ENCODE measurements at regions not wholly inside any gene's neighbourhood (a gene's known extent, or its start where the extent isn't known, plus 50 kb on each side); places are given as distances from the start of the nearest gene placed in this dataset.
"Not testable (repeated sequence)": the region's sequence is repeated elsewhere in the genome, so short reads cannot be mapped to it uniquely, and the experiment has no call there.

DNA sequence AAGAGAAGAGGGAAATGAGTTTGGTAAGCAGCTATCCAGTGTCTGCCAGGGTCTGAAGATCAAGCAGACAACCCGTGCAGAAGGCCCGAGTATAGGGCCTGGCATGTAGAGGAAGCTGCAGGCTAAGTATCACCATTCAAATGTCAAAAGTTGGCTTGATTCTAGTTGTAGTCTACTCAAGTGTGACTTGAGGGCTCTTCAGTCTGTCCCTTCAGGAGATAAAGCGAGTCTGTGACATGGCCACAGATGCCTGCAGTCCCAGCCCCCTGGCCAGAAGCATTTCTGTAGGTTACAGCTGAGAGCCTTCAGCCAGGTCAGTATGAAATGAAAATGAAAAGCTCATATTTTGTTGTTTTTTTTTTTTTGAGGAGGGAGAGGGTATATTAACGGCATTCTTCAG is 97.8 kb upstream of the EEPD1 start:
- no peaks in the 10 kb centered on the region for H3K27me3 ChIP-seq (ENCODE audit: control insufficient read depth in 3 of 3, insufficient read depth in 3 of 3, low read length in 3 of 3)
- H3K36me3 ChIP-seq (ENCODE audit: control insufficient read depth in 3 of 3, insufficient read depth in 3 of 3, low read length in 3 of 3) = no peaks in the 10 kb centered on the region
- H3K9me3 ChIP-seq (ENCODE audit: control insufficient read depth in 3 of 3, low read length in 3 of 3) = no peaks in the 10 kb centered on the region
- H3K27ac ChIP-seq (ENCODE audit: low read depth, low read length) = no peak overlapping the region
- no peak overlapping the region for H3K9ac ChIP-seq (ENCODE audit: low read depth in 1 of 3, low read length in 3 of 3)
- H3K4me3 ChIP-seq (ENCODE audit: low read length in 3 of 3) = no peak overlapping the region
- peaks cover 0 to 3% (median 0%) of the 10 kb centered on the region in 3 donors for H3K4me1 ChIP-seq (ENCODE audit: control insufficient read depth in 3 of 3, insufficient read depth in 3 of 3, low read length in 3 of 3)

DNA sequence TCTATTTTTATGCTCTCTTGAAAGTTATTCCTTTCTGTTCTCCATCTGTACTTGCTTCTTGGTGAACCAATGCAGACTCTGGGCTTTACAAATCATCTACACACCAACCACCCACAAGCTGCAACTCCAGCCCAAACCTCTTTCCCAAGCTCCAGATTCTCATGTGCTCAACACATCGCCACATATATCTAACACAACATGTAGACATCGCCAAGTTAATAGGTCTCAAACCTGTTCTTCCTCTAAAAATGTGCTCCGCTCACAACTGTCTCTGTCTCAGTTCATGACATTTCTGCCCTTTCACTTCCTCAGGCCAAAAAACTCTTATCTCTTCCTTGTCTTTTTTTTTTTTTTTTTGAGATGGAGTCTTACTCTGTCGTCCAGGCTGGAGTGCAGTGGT is 95.7 kb upstream of the EEPD1 start:
- Histone ChIP-seq H3K4me1 (ENCODE audit: control insufficient read depth in 3 of 3, insufficient read depth in 3 of 3, low read length in 3 of 3) (peaks cover 0 to 3% (median 0%) of the 10 kb centered on the region in 3 donors), H3K36me3 (ENCODE audit: control insufficient read depth in 3 of 3, insufficient read depth in 3 of 3, low read length in 3 of 3) (no peaks in the 10 kb centered on the region), H3K27ac (ENCODE audit: low read depth, low read length) (no peak overlapping the region), H3K9me3 (ENCODE audit: control insufficient read depth in 3 of 3, low read length in 3 of 3) (no peaks in the 10 kb centered on the region), H3K9ac (ENCODE audit: low read depth in 1 of 3, low read length in 3 of 3) (no peak overlapping the region), H3K27me3 (ENCODE audit: control insufficient read depth in 3 of 3, insufficient read depth in 3 of 3, low read length in 3 of 3) (no peaks in the 10 kb centered on the region), H3K4me3 (ENCODE audit: low read length in 3 of 3) (no peak overlapping the region)

GRCh38 chr7:36058020-36058592 is 94.9 kb upstream of the EEPD1 start:
- no peak overlapping the region for H3K27ac ChIP-seq (ENCODE audit: low read depth, low read length)
- no peak overlapping the region for H3K9ac ChIP-seq (ENCODE audit: low read depth in 1 of 3, low read length in 3 of 3)
- no peak overlapping the region for H3K4me3 ChIP-seq (ENCODE audit: low read length in 3 of 3)
- H3K27me3 ChIP-seq (ENCODE audit: control insufficient read depth in 3 of 3, insufficient read depth in 3 of 3, low read length in 3 of 3) = no peaks in the 10 kb centered on the region
- H3K9me3 ChIP-seq (ENCODE audit: control insufficient read depth in 3 of 3, low read length in 3 of 3) = no peaks in the 10 kb centered on the region
- peaks cover 0 to 6% (median 0%) of the 10 kb centered on the region in 3 donors for H3K4me1 ChIP-seq (ENCODE audit: control insufficient read depth in 3 of 3, insufficient read depth in 3 of 3, low read length in 3 of 3)
- H3K36me3 ChIP-seq (ENCODE audit: control insufficient read depth in 3 of 3, insufficient read depth in 3 of 3, low read length in 3 of 3) = no peaks in the 10 kb centered on the region

GRCh38 chr7:36060388-36060787 is 92.7 kb upstream of the EEPD1 start:
- H3K9ac ChIP-seq (ENCODE audit: low read depth in 1 of 3, low read length in 3 of 3); H3K27me3 ChIP-seq (ENCODE audit: control insufficient read depth in 3 of 3, insufficient read depth in 3 of 3, low read length in 3 of 3); H3K36me3 ChIP-seq (ENCODE audit: control insufficient read depth in 3 of 3, insufficient read depth in 3 of 3, low read length in 3 of 3); H3K9me3 ChIP-seq (ENCODE audit: control insufficient read depth in 3 of 3, low read length in 3 of 3); H3K4me3 ChIP-seq (ENCODE audit: low read length in 3 of 3); H3K27ac ChIP-seq (ENCODE audit: low read depth, low read length); H3K4me1 ChIP-seq (ENCODE audit: control insufficient read depth in 3 of 3, insufficient read depth in 3 of 3, low read length in 3 of 3): not testable (repeated sequence)

DNA sequence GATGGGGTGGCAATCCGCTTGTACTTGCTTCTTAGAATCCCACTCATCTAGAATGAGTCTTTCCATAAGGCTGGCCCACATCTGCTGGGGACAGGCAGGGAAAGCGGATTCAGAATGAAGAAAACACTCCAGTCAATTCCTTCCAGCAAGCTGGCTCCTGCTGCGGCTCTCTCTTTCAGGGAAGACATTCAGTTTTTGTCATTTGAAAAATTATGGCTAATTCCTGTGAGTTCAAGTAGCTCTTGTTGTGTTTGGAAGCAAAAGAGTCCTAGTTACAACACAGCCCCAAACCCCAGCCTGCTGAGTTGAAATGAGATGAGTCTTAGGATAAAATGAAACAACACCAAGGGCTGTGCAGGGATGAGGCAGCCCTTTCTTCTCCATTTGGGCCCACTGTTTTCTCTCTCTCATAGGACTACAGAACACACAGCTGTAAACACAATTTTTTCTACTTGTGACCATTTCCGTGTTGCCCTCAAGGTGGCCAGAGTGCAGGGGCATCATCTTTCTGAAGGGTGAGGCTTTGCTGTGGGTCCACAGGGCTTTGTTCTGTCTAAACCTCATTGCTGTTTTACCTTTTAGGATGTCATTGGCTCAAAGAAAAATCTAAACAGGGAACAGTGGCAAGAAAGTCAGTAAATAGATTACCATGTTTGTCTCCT is 90.8 kb upstream of the EEPD1 start:
- H3K27me3 ChIP-seq (ENCODE audit: control insufficient read depth in 3 of 3, insufficient read depth in 3 of 3, low read length in 3 of 3) = no peaks in the 10 kb centered on the region
- H3K27ac ChIP-seq (ENCODE audit: low read depth, low read length) = no peak overlapping the region
- H3K4me3 ChIP-seq (ENCODE audit: low read length in 3 of 3) = no peak overlapping the region
- H3K9me3 ChIP-seq (ENCODE audit: control insufficient read depth in 3 of 3, low read length in 3 of 3) = no peaks in the 10 kb centered on the region
- no peaks in the 10 kb centered on the region for H3K36me3 ChIP-seq (ENCODE audit: control insufficient read depth in 3 of 3, insufficient read depth in 3 of 3, low read length in 3 of 3)
- no peak overlapping the region for H3K9ac ChIP-seq (ENCODE audit: low read depth in 1 of 3, low read length in 3 of 3)
- peaks cover 0 to 3% (median 0%) of the 10 kb centered on the region in 3 donors for H3K4me1 ChIP-seq (ENCODE audit: control insufficient read depth in 3 of 3, insufficient read depth in 3 of 3, low read length in 3 of 3)

GRCh38 chr7:36064676-36065075 is 88.4 kb upstream of the EEPD1 start:
- H3K9me3 ChIP-seq (ENCODE audit: control insufficient read depth in 3 of 3, low read length in 3 of 3) = no peaks in the 10 kb centered on the region
- no peak overlapping the region for H3K4me3 ChIP-seq (ENCODE audit: low read length in 3 of 3)
- H3K4me1 ChIP-seq (ENCODE audit: control insufficient read depth in 3 of 3, insufficient read depth in 3 of 3, low read length in 3 of 3) = peaks cover 0 to 3% (median 0%) of the 10 kb centered on the region in 3 donors
- no peak overlapping the region for H3K9ac ChIP-seq (ENCODE audit: low read depth in 1 of 3, low read length in 3 of 3)
- no peak overlapping the region for H3K27ac ChIP-seq (ENCODE audit: low read depth, low read length)
- H3K27me3 ChIP-seq (ENCODE audit: control insufficient read depth in 3 of 3, insufficient read depth in 3 of 3, low read length in 3 of 3) = no peaks in the 10 kb centered on the region
- no peaks in the 10 kb centered on the region for H3K36me3 ChIP-seq (ENCODE audit: control insufficient read depth in 3 of 3, insufficient read depth in 3 of 3, low read length in 3 of 3)

- not testable (repeated sequence) for H3K27me3 ChIP-seq (ENCODE audit: control insufficient read depth in 3 of 3, insufficient read depth in 3 of 3, low read length in 3 of 3); H3K27ac ChIP-seq (ENCODE audit: low read depth, low read length); H3K36me3 ChIP-seq (ENCODE audit: control insufficient read depth in 3 of 3, insufficient read depth in 3 of 3, low read length in 3 of 3); H3K4me1 ChIP-seq (ENCODE audit: control insufficient read depth in 3 of 3, insufficient read depth in 3 of 3, low read length in 3 of 3); H3K9me3 ChIP-seq (ENCODE audit: control insufficient read depth in 3 of 3, low read length in 3 of 3); H3K9ac ChIP-seq (ENCODE audit: low read depth in 1 of 3, low read length in 3 of 3); H3K4me3 ChIP-seq (ENCODE audit: low read length in 3 of 3)
Observed at GRCh38 chr7:36065563-36066342, 87.3 kb upstream of the EEPD1 start.

DNA sequence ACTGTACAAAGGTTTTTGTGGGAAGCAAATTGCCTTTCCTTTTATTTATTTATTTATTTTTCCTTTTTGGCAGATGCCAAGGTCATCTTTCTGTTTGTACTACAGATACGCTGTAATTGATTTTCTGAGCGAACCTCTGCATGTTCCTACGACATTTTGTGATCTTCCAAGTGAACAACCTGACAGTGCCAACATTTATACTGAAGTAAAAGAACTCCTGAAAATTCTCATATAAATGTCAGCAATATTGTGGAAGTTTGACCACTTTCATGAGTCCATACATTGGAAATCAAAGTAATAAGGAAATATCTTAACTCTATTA is 86.8 kb upstream of the EEPD1 start:
- Histone ChIP-seq H3K4me1 (ENCODE audit: control insufficient read depth in 3 of 3, insufficient read depth in 3 of 3, low read length in 3 of 3) (peaks cover 2 to 7% (median 3%) of the 10 kb centered on the region in 3 donors), H3K4me3 (ENCODE audit: low read length in 3 of 3) (no peak overlapping the region), H3K9ac (ENCODE audit: low read depth in 1 of 3, low read length in 3 of 3) (no peak overlapping the region)

DNA sequence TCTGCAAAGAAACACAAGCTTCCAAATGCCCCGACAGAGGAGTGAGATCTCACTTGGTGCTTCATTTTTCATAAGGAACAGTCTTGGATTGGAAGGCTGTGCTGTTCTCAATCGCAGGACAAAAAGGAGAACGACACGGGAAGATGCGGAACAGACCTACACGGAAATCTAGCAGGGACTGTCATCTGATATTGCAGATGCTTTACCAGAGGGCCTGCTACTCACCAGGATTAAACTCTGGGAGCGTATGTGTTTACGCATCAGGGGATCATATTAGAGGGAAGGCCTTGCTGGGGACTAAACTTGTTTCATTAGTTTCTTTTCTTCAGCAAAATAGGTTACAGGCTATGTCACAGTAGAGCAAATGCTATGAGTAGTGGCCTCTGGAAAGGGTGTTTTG is 82.8 kb upstream of the EEPD1 start:
- Histone ChIP-seq H3K9ac (ENCODE audit: low read depth in 1 of 3, low read length in 3 of 3) (no peak overlapping the region), H3K36me3 (ENCODE audit: control insufficient read depth in 3 of 3, insufficient read depth in 3 of 3, low read length in 3 of 3) (no peaks in the 10 kb centered on the region), H3K4me1 (ENCODE audit: control insufficient read depth in 3 of 3, insufficient read depth in 3 of 3, low read length in 3 of 3) (peaks cover 0 to 7% (median 2%) of the 10 kb centered on the region in 3 donors), H3K4me3 (ENCODE audit: low read length in 3 of 3) (no peak overlapping the region), H3K27me3 (ENCODE audit: control insufficient read depth in 3 of 3, insufficient read depth in 3 of 3, low read length in 3 of 3) (no peaks in the 10 kb centered on the region), H3K9me3 (ENCODE audit: control insufficient read depth in 3 of 3, low read length in 3 of 3) (no peaks in the 10 kb centered on the region), H3K27ac (ENCODE audit: low read depth, low read length) (no peak overlapping the region)

More for the DNA sequence above, 86.8 kb upstream of the EEPD1 start:
- Histone ChIP-seq H3K27me3 (ENCODE audit: control insufficient read depth in 3 of 3, insufficient read depth in 3 of 3, low read length in 3 of 3) (no peaks in the 10 kb centered on the region), H3K27ac (ENCODE audit: low read depth, low read length) (no peak overlapping the region), H3K9me3 (ENCODE audit: control insufficient read depth in 3 of 3, low read length in 3 of 3) (no peaks in the 10 kb centered on the region), H3K36me3 (ENCODE audit: control insufficient read depth in 3 of 3, insufficient read depth in 3 of 3, low read length in 3 of 3) (no peaks in the 10 kb centered on the region)

DNA sequence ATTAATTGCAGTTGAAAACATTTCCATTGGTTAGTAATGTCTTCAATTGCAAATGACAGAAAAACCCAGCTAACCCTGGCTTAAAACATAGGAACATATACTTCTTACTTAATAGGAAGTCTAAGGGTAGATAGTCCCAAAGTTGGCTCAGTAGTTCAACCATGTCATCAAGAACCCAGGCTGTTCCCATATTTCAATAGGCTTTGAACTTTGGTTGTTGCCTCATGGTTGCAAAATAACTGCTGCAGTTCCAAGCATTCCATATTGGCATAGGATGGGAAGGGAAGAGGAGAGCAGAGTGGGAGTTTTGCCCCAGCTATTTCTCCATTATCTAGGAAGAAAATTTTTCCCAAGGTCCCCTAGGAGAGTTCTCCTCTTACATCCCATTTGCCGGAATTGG is 81.4 kb upstream of the EEPD1 start:
- Histone ChIP-seq H3K9ac (ENCODE audit: low read depth in 1 of 3, low read length in 3 of 3) (no peak overlapping the region), H3K27me3 (ENCODE audit: control insufficient read depth in 3 of 3, insufficient read depth in 3 of 3, low read length in 3 of 3) (no peaks in the 10 kb centered on the region), H3K4me3 (ENCODE audit: low read length in 3 of 3) (no peak overlapping the region), H3K27ac (ENCODE audit: low read depth, low read length) (no peak overlapping the region), H3K4me1 (ENCODE audit: control insufficient read depth in 3 of 3, insufficient read depth in 3 of 3, low read length in 3 of 3) (peaks cover 3 to 10% (median 6%) of the 10 kb centered on the region in 3 donors), H3K36me3 (ENCODE audit: control insufficient read depth in 3 of 3, insufficient read depth in 3 of 3, low read length in 3 of 3) (no peaks in the 10 kb centered on the region), H3K9me3 (ENCODE audit: control insufficient read depth in 3 of 3, low read length in 3 of 3) (no peaks in the 10 kb centered on the region)

Data from skeletal muscle tissue (tissue), 3 donors.